RWPE2 (cell line): ENCODE measurements at regions not wholly inside any gene's neighbourhood (a gene's known extent, or its start where the extent isn't known, plus 50 kb on each side); places are given as distances from the start of the nearest gene placed in this dataset.

Experiments used
- ATAC-seq: fragments of 200-7000 bp; cut with Tn5 transposase; 3 replicates; pipeline ENCODE4 v1.9.1; 2021; ENCODE audit warnings: low read depth
- DNase-seq: peaks from one replicate; pipeline ENCODE4 v3.0.0-alpha.2; 2020; ENCODE audit warnings: low spot score
- H3K27ac ChIP-seq: fragments of 450-650 bp; 2 replicates; pipeline ENCODE4 v1.5.1; 2017; ENCODE audit warnings: mild to moderate bottlenecking; ENCODE audit not compliant: poor library complexity, severe bottlenecking
- H3K27me3 ChIP-seq: fragments of 250-450 bp; sonication (Bioruptor Pico); 2 replicates; pipeline ENCODE4 v1.5.1; 2021; ENCODE audit warnings: mild to moderate bottlenecking, moderate library complexity; ENCODE audit not compliant: insufficient read depth, poor library complexity, severe bottlenecking
- H3K36me3 ChIP-seq: fragments of 250-450 bp; sonication (Bioruptor Pico); 2 replicates; pipeline ENCODE4 v1.5.1; 2020; ENCODE audit warnings: low read depth, mild to moderate bottlenecking, moderate library complexity
- H3K4me1 ChIP-seq: fragments of 250-450 bp; sonication (Bioruptor Pico); 2 replicates; pipeline ENCODE4 v1.5.1; 2021; ENCODE audit warnings: mild to moderate bottlenecking, moderate library complexity; ENCODE audit not compliant: insufficient read depth, poor library complexity, severe bottlenecking
- H3K4me3 ChIP-seq: fragments of 250-450 bp; sonication (Bioruptor Pico); 2 replicates; pipeline ENCODE4 v1.5.1; 2021; ENCODE audit warnings: mild to moderate bottlenecking, moderate library complexity; ENCODE audit not compliant: severe bottlenecking
- H3K9me3 ChIP-seq: fragments of 250-450 bp; sonication (Bioruptor Pico); 2 replicates; pipeline ENCODE4 v1.5.1; 2021; ENCODE audit warnings: mild to moderate bottlenecking, moderate library complexity; ENCODE audit not compliant: severe bottlenecking
- TF ChIP-seq, protein P1 (sequence below): fragments of 450-650 bp; IDR thresholded peaks from one replicate; pipeline ENCODE4 v1.5.1; 2017; ENCODE audit warnings: mild to moderate bottlenecking, moderate library complexity; ENCODE audit not compliant: poor library complexity, severe bottlenecking

DNA sequence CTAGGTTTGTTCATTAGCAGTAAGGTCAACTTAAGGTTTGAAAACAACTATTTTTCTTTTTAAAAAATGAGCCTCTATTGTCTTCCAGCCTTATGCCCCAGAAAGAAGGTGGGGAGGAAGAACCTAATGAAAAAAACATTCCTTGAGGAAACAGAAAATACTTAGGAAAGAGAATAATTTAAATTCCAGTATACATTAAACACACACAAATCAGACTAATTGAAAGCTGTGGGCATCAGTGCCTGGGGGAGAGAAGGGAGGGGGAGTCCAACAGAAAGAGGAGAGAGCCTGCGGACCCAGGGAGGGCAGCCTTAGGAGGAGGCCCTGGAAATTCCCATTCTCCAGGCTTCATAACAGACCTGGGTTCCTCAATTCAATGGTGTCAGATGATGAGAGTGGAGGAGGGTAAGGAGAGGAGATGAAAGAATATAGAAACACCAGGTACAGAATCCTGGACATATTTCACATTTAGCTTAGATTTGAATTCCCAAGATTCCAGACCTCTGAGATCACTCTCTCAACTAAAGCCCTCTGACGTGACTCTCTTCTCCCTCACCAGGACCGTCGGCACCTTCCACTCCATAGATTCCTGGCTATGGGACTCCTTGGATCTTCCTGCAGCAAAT, 320.5 kb upstream of the UMPS start:
- H3K4me3 ChIP-seq: no peak overlapping the region
- TF ChIP-seq, protein P1, sequence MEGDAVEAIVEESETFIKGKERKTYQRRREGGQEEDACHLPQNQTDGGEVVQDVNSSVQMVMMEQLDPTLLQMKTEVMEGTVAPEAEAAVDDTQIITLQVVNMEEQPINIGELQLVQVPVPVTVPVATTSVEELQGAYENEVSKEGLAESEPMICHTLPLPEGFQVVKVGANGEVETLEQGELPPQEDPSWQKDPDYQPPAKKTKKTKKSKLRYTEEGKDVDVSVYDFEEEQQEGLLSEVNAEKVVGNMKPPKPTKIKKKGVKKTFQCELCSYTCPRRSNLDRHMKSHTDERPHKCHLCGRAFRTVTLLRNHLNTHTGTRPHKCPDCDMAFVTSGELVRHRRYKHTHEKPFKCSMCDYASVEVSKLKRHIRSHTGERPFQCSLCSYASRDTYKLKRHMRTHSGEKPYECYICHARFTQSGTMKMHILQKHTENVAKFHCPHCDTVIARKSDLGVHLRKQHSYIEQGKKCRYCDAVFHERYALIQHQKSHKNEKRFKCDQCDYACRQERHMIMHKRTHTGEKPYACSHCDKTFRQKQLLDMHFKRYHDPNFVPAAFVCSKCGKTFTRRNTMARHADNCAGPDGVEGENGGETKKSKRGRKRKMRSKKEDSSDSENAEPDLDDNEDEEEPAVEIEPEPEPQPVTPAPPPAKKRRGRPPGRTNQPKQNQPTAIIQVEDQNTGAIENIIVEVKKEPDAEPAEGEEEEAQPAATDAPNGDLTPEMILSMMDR: no peak
- DNase-seq: no peak

DNA sequence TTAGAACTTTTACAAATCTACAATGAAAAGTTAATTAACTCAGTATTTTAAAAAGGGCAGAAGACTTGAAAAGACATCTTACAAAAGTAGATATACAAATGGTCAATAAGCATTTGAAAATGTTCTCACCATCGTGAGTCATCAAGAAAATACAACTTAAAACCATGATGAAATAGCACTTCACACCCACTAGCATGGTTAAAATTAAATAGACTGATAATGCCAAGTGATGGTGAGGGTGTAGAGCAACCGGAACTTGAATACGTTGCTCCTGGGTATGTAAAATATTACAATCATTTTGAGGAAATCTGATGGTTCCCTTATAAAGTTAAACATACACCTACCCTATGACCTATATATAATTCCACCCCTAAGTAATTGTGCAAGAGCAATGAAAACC, 319.8 kb upstream of the UMPS start:
- Histone ChIP-seq H3K27me3 (no peaks in the 10 kb centered on the region), H3K4me3 (no peak overlapping the region), H3K36me3 (no peaks in the 10 kb centered on the region), H3K9me3 (no peaks in the 10 kb centered on the region), H3K27ac (peak overlapping the region; percentile 34), H3K4me1 (peaks cover 10% of the 10 kb centered on the region)
- peak; percentile 38; the same call in 1 of the 3 replicates for ATAC-seq
- TF ChIP-seq, protein P1: no peak
- no peak for DNase-seq

More for the DNA sequence above, 320.5 kb upstream of the UMPS start:
- H3K4me1 ChIP-seq: peaks cover 10% of the 10 kb centered on the region
- H3K27ac ChIP-seq: peak overlapping the region; percentile 34
- H3K27me3 ChIP-seq: no peaks in the 10 kb centered on the region
- ATAC-seq: peak; percentile 96
- H3K9me3 ChIP-seq: no peaks in the 10 kb centered on the region
- no peaks in the 10 kb centered on the region for H3K36me3 ChIP-seq

DNA sequence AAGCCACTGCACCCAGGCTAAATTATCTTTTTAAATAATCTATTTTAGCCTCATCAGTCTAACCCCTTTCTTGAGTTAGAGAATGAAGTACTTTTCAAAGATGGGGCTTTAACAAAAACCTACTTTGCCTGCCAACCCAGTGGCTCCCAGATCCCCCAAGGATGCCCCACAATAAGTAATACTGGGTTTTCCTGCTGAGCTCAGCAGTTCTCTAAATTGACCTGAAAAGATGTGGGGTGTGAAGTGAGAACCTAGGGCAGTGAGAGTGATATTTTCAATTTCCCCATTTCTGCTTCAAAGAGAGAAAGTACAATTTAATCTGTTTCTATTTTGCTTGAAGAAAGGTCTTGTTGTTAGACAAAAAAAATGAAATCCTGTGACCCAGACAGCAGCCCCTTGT, 318.5 kb upstream of the UMPS start:
- no peaks in the 10 kb centered on the region for H3K36me3 ChIP-seq
- H3K4me3 ChIP-seq: no peak overlapping the region
- DNase-seq (no peak), ATAC-seq (no peak)
- H3K27ac ChIP-seq: no peak overlapping the region
- no peaks in the 10 kb centered on the region for H3K9me3 ChIP-seq
- TF ChIP-seq, protein P1: no peak
- H3K4me1 ChIP-seq: peaks cover 10% of the 10 kb centered on the region
- H3K27me3 ChIP-seq: no peaks in the 10 kb centered on the region

DNA sequence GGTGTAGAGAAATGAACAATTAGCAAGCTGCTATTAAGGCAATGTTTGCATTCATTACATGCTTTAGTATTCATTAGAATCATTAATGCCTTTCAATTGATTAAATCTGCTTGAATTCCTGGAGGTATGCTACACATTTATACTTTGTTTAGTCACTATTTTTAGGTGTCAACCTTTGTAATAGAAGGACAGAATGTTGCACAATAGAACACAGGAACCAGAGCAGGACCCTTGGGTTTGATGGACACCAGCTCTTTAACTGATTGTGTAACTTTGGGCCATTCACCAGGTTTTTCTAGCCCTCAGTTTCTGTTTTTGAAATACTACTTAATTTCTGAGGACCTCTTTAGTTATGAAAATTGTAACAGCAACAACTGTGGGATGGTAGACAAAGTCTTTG, 317.6 kb upstream of the UMPS start:
- Histone ChIP-seq H3K9me3 (no peaks in the 10 kb centered on the region), H3K36me3 (no peaks in the 10 kb centered on the region), H3K4me1 (peaks cover 10% of the 10 kb centered on the region), H3K27me3 (no peaks in the 10 kb centered on the region), H3K4me3 (no peak overlapping the region), H3K27ac (no peak overlapping the region)
- ATAC-seq: no peak
- TF ChIP-seq, protein P1: no peak
- DNase-seq: no peak

DNA sequence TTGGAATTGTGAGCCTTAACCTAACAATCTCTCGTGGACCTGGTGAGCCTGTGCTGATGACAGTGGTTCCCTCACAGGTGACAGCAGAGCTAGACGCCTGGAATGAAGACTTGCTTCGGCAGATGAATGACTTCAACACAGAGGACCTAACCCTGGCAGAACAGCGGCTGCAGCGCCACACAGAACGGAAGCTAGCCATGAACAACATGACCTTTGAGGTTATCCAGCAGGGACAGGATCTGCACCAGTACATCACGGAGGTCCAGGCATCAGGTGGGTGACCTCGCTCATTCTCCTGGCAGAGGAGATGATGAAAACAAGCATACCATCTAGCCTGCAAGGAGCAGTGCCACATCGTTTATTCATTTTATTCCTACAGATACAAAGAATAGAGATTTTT, 316.9 kb upstream of the UMPS start:
- no peak overlapping the region for H3K27ac ChIP-seq

More for the DNA sequence above, 316.9 kb upstream of the UMPS start:
- no peaks in the 10 kb centered on the region for H3K27me3 ChIP-seq
- TF ChIP-seq, protein P1: no peak
- no peaks in the 10 kb centered on the region for H3K36me3 ChIP-seq
- no peaks in the 10 kb centered on the region for H3K9me3 ChIP-seq
- no peak overlapping the region for H3K4me3 ChIP-seq
- peaks cover 10% of the 10 kb centered on the region for H3K4me1 ChIP-seq
- DNase-seq (no peak), ATAC-seq (no peak)
